H9 (cell line): ENCODE measurements at regions not wholly inside any gene's neighbourhood (a gene's known extent, or its start where the extent isn't known, plus 50 kb on each side); places are given as distances from the start of the nearest gene placed in this dataset.

Source experiments
- DNase-seq: peaks from one replicate; pipeline ENCODE4 v3.0.0-alpha.2; 2017
- H2AFZ ChIP-seq: one replicate; pipeline ENCODE4 v1.6.1; 2013; ENCODE audit warnings: mild to moderate bottlenecking, low read length, control low read depth, moderate library complexity
- H2AK5ac ChIP-seq: 2 replicates; pipeline ENCODE4 v1.6.1; 2013; ENCODE audit warnings: low read length, control low read depth, mixed read lengths; ENCODE audit not compliant: insufficient read length
- H2BK120ac ChIP-seq: one replicate; pipeline ENCODE4 v1.6.1; 2013; ENCODE audit warnings: low read depth, mild to moderate bottlenecking, low read length, control low read depth, inconsistent platforms; ENCODE audit not compliant: poor library complexity, severe bottlenecking
- H2BK12ac ChIP-seq: 2 replicates; pipeline ENCODE4 v1.6.1; 2013; ENCODE audit warnings: low read length, control low read depth, mixed read lengths, low read depth; ENCODE audit not compliant: insufficient read length
- H2BK15ac ChIP-seq: 2 replicates; pipeline ENCODE4 v1.6.1; 2013; ENCODE audit warnings: low read depth, low read length, control low read depth
- H2BK20ac ChIP-seq: one replicate; pipeline ENCODE4 v1.6.1; 2013; ENCODE audit warnings: low read depth, mild to moderate bottlenecking, low read length, control low read depth, inconsistent platforms; ENCODE audit not compliant: poor library complexity, severe bottlenecking
- H2BK5ac ChIP-seq: 2 replicates; pipeline ENCODE4 v1.6.1; 2013; ENCODE audit warnings: low read length, control low read depth, mixed read lengths; ENCODE audit not compliant: insufficient read length
- H3K14ac ChIP-seq: 2 replicates; pipeline ENCODE4 v1.6.1; 2013; ENCODE audit warnings: low read length, control low read depth; ENCODE audit not compliant: insufficient read depth
- H3K18ac ChIP-seq: 2 replicates; pipeline ENCODE4 v1.6.1; 2013; ENCODE audit warnings: low read depth, mild to moderate bottlenecking, mixed read lengths, low read length, control low read depth; ENCODE audit not compliant: insufficient read length
- H3K23ac ChIP-seq: 2 replicates; pipeline ENCODE4 v1.6.1; 2013; ENCODE audit warnings: low read length, control low read depth, mixed read lengths, low read depth; ENCODE audit not compliant: insufficient read length
- H3K23me2 ChIP-seq: 2 replicates; pipeline ENCODE4 v1.6.1; 2013; ENCODE audit warnings: low read depth, mild to moderate bottlenecking, mixed read lengths, low read length, control low read depth; ENCODE audit not compliant: insufficient read length, poor library complexity, severe bottlenecking
- H3K27ac ChIP-seq: 2 replicates; pipeline ENCODE4 v1.5.1; 2013; ENCODE audit warnings: low read length, control low read depth, mixed read lengths, low read depth; ENCODE audit not compliant: insufficient read length
- H3K27me3 ChIP-seq: 2 replicates; pipeline ENCODE4 v1.6.1; 2013; ENCODE audit warnings: low read length, control low read depth, inconsistent platforms; ENCODE audit not compliant: insufficient read depth
- H3K4ac ChIP-seq: 2 replicates; pipeline ENCODE4 v1.6.1; 2013; ENCODE audit warnings: low read depth, mild to moderate bottlenecking, control low read depth, inconsistent platforms, low read length, moderate library complexity
- H3K4me1 ChIP-seq: 2 replicates; pipeline ENCODE4 v1.6.1; 2013; ENCODE audit warnings: low read length, control low read depth, inconsistent platforms; ENCODE audit not compliant: insufficient read depth
- H3K4me2 ChIP-seq: 2 replicates; pipeline ENCODE4 v1.6.1; 2013; ENCODE audit warnings: low read length, control low read depth, mixed read lengths; ENCODE audit not compliant: insufficient read length, insufficient read depth
- H3K56ac ChIP-seq: 2 replicates; pipeline ENCODE4 v1.6.1; 2013; ENCODE audit warnings: low read depth, mild to moderate bottlenecking, mixed read lengths, low read length, control low read depth; ENCODE audit not compliant: insufficient read length
- H3K79me1 ChIP-seq: 2 replicates; pipeline ENCODE4 v1.6.1; 2013; ENCODE audit warnings: low read depth, mild to moderate bottlenecking, moderate library complexity, low read length, control low read depth, inconsistent platforms; ENCODE audit not compliant: insufficient read depth, poor library complexity, severe bottlenecking
- H3K79me2 ChIP-seq: 2 replicates; pipeline ENCODE4 v1.6.1; 2013; ENCODE audit warnings: low read length, control low read depth, inconsistent platforms; ENCODE audit not compliant: insufficient read depth
- H3K9ac ChIP-seq: 2 replicates; pipeline ENCODE4 v1.6.1; 2013; ENCODE audit warnings: low read length, control low read depth, mixed read lengths; ENCODE audit not compliant: insufficient read length; ENCODE audit errors: extremely low read depth
- H3K9me3 ChIP-seq: one replicate; pipeline ENCODE4 v1.6.1; 2013; ENCODE audit warnings: low read depth, low read length, inconsistent platforms; ENCODE audit not compliant: control insufficient read depth
- H3T11ph ChIP-seq: one replicate; pipeline ENCODE4 v1.6.1; 2013; ENCODE audit warnings: mild to moderate bottlenecking, low read length, control low read depth, inconsistent platforms
- H4K20me1 ChIP-seq: one replicate; pipeline ENCODE4 v1.6.1; 2013; ENCODE audit not compliant: control insufficient read depth, insufficient read length, insufficient read depth
- H4K5ac ChIP-seq: 2 replicates; pipeline ENCODE4 v1.6.1; 2013; ENCODE audit warnings: low read depth, mild to moderate bottlenecking, mixed read lengths, low read length, control low read depth; ENCODE audit not compliant: insufficient read length
- H4K8ac ChIP-seq: replicated peaks from 2 replicates; pipeline ENCODE4 v1.6.1; 2013; ENCODE audit warnings: low read length, control low read depth, mixed read lengths, low read depth; ENCODE audit not compliant: insufficient read length
- H4K91ac ChIP-seq: 2 replicates; pipeline ENCODE4 v1.6.1; 2013; ENCODE audit warnings: low read depth, mild to moderate bottlenecking, moderate library complexity, mixed read lengths, low read length, control low read depth; ENCODE audit not compliant: insufficient read length
- H3K27ac Mint-ChIP-seq, 3 experiments: 2 replicates in 2 of 3; 3 replicates in 1 of 3; pipeline ENCODE4 v1.8.0; 2020 to 2021; ENCODE audit warnings: mixed read lengths in 3 of 3, mild to moderate bottlenecking in 1 of 3, moderate library complexity in 1 of 3
- H3K27me3 Mint-ChIP-seq: 2 replicates; pipeline ENCODE4 v1.8.0; 2021; ENCODE audit warnings: low read depth, mild to moderate bottlenecking, moderate library complexity, mixed read lengths
- H3K36me3 Mint-ChIP-seq, 3 experiments: 2 replicates in 2 of 3; 3 replicates in 1 of 3; pipeline ENCODE4 v1.8.0; 2020 to 2021; ENCODE audit warnings: low read depth in 3 of 3, mixed read lengths in 3 of 3; ENCODE audit not compliant: insufficient read depth in 1 of 3
- H3K4me1 Mint-ChIP-seq, 2 experiments: 2 replicates each; pipeline ENCODE4 v1.8.0; 2020; ENCODE audit warnings: mixed read lengths in 2 of 2
- H3K4me3 Mint-ChIP-seq, 2 experiments: 2 replicates in 1 of 2; 3 replicates in 1 of 2; pipeline ENCODE4 v1.8.0; 2020 to 2021; ENCODE audit warnings: mild to moderate bottlenecking in 2 of 2, mixed read lengths in 2 of 2, moderate library complexity in 1 of 2
- H3K9me3 Mint-ChIP-seq, 2 experiments: 2 replicates in 1 of 2; 3 replicates in 1 of 2; pipeline ENCODE4 v1.8.0; 2020; ENCODE audit warnings: mild to moderate bottlenecking in 2 of 2, mixed read lengths in 2 of 2, moderate library complexity in 1 of 2
- CTCF ChIP-seq: fragments of 200-600 bp; sonication (generic); conservative IDR thresholded peaks from 3 replicates; pipeline ENCODE4 v1.8.0; 2021; ENCODE audit warnings: antibody characterized with exemption, mild to moderate bottlenecking
- WGBS: extraction: QIAGEN DNeasy Blood & Tissue Kit; methylation state at CpG from one replicate; pipeline ENCODE4 v1.1.7; 2013; ENCODE audit warnings: missing lambda C conversion rate, low lambda C conversion rate, mixed read lengths; ENCODE audit not compliant: insufficient read length; ENCODE audit errors: extremely low coverage; 5-methylcytosine and 5-hydroxymethylcytosine counted together

- peak overlapping the region in 1 of 3 experiments; percentile 36; a peak in 1 of 7 replicates for H3K27ac Mint-ChIP-seq
- H3K36me3 Mint-ChIP-seq: peaks cover 0 to 2% (median 0%) of the 10 kb centered on the region in 3 experiments; a peak in 2 of 7 replicates
- Histone ChIP-seq H3K27ac (no peak overlapping the region), H3K4me2 (no peak overlapping the region), H3K9me3 (no peaks in the 10 kb centered on the region), H3K18ac (no peak overlapping the region), H3K9ac (no peak overlapping the region), H2BK120ac (no peak overlapping the region), H2BK15ac (no peak overlapping the region), H3K14ac (no peak overlapping the region), H3K56ac (no peak overlapping the region), H3K79me1 (no peaks in the 10 kb centered on the region), H3K23ac (no peak overlapping the region), H3K79me2 (no peaks in the 10 kb centered on the region), H3K4ac (no peak overlapping the region), H4K8ac (no peak overlapping the region), H4K91ac (no peak overlapping the region), H3K23me2 (no peaks in the 10 kb centered on the region), H2BK12ac (no peak overlapping the region), H4K5ac (no peak overlapping the region), H2AK5ac (no peak overlapping the region), H4K20me1 (no peaks in the 10 kb centered on the region), H2AFZ (no peak overlapping the region), H3T11ph (no peak overlapping the region), H2BK5ac (no peak overlapping the region), H3K4me1 (no peaks in the 10 kb centered on the region), H3K27me3 (no peaks in the 10 kb centered on the region), H2BK20ac (no peak overlapping the region)
- TF ChIP-seq CTCF: no peak
- DNase-seq: no peak
- peaks cover 6 to 10% of the 10 kb centered on the region in 2 experiments for H3K4me1 Mint-ChIP-seq
- no peaks in the 10 kb centered on the region for H3K27me3 Mint-ChIP-seq
- H3K9me3 Mint-ChIP-seq: no peaks in the 10 kb centered on the region; a peak in 1 of 5 replicates
- H3K4me3 Mint-ChIP-seq: no peak overlapping the region
- no CpG with 5 or more reads among the region's 2 CpGs for WGBS
These were observed 363.7 kb upstream of the EPHA6 start for GRCh38 chr3:96450699-96451098.
